Upper lobe of right lung (tissue), 1 donor: ENCODE measurements at regions not wholly inside any gene's neighbourhood (a gene's known extent, or its start where the extent isn't known, plus 50 kb on each side); places are given as distances from the start of the nearest gene placed in this dataset.

ENCODE experiments used
- ATAC-seq: fragments of 200-7000 bp; cut with Tn5 transposase; one replicate; pipeline ENCODE4 v1.9.1; 2020; ENCODE audit warnings: mild to moderate bottlenecking, moderate library complexity
- DNase-seq: peaks from one replicate; pipeline ENCODE4 v3.0.0-alpha.2; 2020
- H3K27ac ChIP-seq: fragments of 200-600 bp; one replicate; pipeline ENCODE4 v1.8.0; 2022
- H3K27me3 ChIP-seq: fragments of 200-600 bp; one replicate; pipeline ENCODE4 v1.8.0; 2022; ENCODE audit warnings: mild to moderate bottlenecking
- H3K36me3 ChIP-seq: fragments of 200-600 bp; one replicate; pipeline ENCODE4 v1.8.0; 2022
- H3K4me1 ChIP-seq: fragments of 200-600 bp; one replicate; pipeline ENCODE4 v1.8.0; 2022
- H3K4me3 ChIP-seq: fragments of 200-600 bp; one replicate; pipeline ENCODE4 v1.8.0; 2022; ENCODE audit warnings: mild to moderate bottlenecking
- H3K9me3 ChIP-seq: fragments of 200-600 bp; one replicate; pipeline ENCODE4 v1.8.0; 2022
- intact Hi-C: fragments of 100-400 bp; cut with DNase I; formaldehyde crosslinking; loops from one replicate; pipeline ENCODE4 v1.11.0; 2022
- TF ChIP-seq, protein P1 (sequence below): fragments of 200-600 bp; IDR thresholded peaks from one replicate; pipeline ENCODE4 v1.8.0; 2022; ENCODE audit warnings: antibody characterized with exemption
- donor health status: DM: no; HTN: yes; CAD: no; lungs with severe emphysema.

GRCh38 chr6:168132531-168133167 is 53.6 kb upstream of the FRMD1 start:
- TF ChIP-seq, protein P1, sequence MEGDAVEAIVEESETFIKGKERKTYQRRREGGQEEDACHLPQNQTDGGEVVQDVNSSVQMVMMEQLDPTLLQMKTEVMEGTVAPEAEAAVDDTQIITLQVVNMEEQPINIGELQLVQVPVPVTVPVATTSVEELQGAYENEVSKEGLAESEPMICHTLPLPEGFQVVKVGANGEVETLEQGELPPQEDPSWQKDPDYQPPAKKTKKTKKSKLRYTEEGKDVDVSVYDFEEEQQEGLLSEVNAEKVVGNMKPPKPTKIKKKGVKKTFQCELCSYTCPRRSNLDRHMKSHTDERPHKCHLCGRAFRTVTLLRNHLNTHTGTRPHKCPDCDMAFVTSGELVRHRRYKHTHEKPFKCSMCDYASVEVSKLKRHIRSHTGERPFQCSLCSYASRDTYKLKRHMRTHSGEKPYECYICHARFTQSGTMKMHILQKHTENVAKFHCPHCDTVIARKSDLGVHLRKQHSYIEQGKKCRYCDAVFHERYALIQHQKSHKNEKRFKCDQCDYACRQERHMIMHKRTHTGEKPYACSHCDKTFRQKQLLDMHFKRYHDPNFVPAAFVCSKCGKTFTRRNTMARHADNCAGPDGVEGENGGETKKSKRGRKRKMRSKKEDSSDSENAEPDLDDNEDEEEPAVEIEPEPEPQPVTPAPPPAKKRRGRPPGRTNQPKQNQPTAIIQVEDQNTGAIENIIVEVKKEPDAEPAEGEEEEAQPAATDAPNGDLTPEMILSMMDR, result peak; percentile 50
- DNase-seq (no peak), ATAC-seq (peak; percentile 54)
- Histone ChIP-seq H3K27me3 (no peaks in the 10 kb centered on the region), H3K4me1 (no peaks in the 10 kb centered on the region), H3K36me3 (no peaks in the 10 kb centered on the region), H3K9me3 (no peaks in the 10 kb centered on the region), H3K27ac (no peak overlapping the region), H3K4me3 (peak overlapping the region; percentile 19)
- intact Hi-C loops, result no loop called here

DNA sequence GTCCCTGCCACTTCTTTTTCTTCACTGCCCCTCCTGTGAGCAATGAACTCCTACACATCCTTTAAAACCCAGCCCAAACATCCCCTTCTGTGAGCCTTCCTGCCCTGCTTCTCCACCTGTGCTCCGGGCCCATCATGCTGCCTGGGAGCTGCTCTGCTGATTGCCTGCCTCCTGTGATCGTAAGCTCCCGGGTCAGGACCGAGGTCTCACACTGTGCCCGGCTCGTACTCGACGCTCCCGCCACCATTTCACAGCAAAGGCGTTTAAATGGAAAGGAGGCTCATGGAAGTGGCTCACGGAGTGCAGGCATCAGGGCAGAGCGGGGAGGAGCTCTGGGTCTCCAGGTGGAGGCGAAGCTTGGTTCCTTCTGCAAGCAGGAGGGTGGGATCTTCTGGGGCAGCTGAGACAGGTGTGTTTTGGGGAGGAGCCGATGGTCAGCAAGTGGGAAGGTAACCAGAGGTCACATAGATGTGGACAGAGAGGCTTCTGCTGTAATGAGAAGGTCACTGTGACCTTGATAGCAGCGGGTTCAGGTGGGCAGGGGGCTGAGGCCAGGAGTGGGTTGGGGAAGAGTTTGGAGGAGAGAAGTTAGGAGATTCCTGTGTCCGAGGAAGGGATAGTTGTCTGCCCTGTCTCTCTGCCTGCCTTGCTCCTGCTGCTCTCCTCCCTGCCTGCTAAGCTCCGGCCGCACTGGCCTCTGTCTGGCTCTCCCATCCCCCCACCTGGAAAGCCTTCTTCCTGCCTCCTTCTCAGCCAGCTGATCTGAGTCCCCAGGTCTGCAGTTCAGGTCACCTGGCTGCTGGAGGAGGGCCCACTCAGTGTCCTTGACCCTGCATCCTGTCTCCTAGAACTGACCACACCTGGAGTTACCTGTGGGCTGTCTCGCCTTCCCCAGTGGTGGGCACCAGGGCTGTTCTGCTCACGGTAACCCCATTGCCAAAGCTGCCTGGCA is 52.7 kb upstream of the FRMD1 start:
- DNase-seq (no peak), ATAC-seq (no peak)
- H3K4me3 ChIP-seq, result no peak overlapping the region
- no peaks in the 10 kb centered on the region for H3K27me3 ChIP-seq
- no peak overlapping the region for H3K27ac ChIP-seq
- no peaks in the 10 kb centered on the region for H3K36me3 ChIP-seq
- intact Hi-C loops, result no loop called here
- no peaks in the 10 kb centered on the region for H3K4me1 ChIP-seq
- H3K9me3 ChIP-seq, result no peaks in the 10 kb centered on the region
- TF ChIP-seq, protein P1, result no peak

GRCh38 chr6:168130697-168131371 is 51.8 kb upstream of the FRMD1 start:
- H3K4me3 ChIP-seq, result no peak overlapping the region
- H3K9me3 ChIP-seq, result no peaks in the 10 kb centered on the region
- H3K36me3 ChIP-seq, result no peaks in the 10 kb centered on the region
- TF ChIP-seq, protein P1, result no peak
- H3K27me3 ChIP-seq, result no peaks in the 10 kb centered on the region
- DNase-seq (no peak), ATAC-seq (no peak)
- no peaks in the 10 kb centered on the region for H3K4me1 ChIP-seq
- intact Hi-C loops, result no loop called here
- H3K27ac ChIP-seq, result no peak overlapping the region

- Histone ChIP-seq H3K36me3 (no peaks in the 10 kb centered on the region), H3K27me3 (no peaks in the 10 kb centered on the region), H3K4me1 (no peaks in the 10 kb centered on the region), H3K4me3 (no peak overlapping the region), H3K9me3 (no peaks in the 10 kb centered on the region), H3K27ac (no peak overlapping the region)
- intact Hi-C loops, result no loop called here
- DNase-seq, result no peak
- TF ChIP-seq, protein P1, result no peak
- no peak for ATAC-seq
Measured at GRCh38 chr6:168130168-168130696, 51.2 kb upstream of the FRMD1 start.

DNA sequence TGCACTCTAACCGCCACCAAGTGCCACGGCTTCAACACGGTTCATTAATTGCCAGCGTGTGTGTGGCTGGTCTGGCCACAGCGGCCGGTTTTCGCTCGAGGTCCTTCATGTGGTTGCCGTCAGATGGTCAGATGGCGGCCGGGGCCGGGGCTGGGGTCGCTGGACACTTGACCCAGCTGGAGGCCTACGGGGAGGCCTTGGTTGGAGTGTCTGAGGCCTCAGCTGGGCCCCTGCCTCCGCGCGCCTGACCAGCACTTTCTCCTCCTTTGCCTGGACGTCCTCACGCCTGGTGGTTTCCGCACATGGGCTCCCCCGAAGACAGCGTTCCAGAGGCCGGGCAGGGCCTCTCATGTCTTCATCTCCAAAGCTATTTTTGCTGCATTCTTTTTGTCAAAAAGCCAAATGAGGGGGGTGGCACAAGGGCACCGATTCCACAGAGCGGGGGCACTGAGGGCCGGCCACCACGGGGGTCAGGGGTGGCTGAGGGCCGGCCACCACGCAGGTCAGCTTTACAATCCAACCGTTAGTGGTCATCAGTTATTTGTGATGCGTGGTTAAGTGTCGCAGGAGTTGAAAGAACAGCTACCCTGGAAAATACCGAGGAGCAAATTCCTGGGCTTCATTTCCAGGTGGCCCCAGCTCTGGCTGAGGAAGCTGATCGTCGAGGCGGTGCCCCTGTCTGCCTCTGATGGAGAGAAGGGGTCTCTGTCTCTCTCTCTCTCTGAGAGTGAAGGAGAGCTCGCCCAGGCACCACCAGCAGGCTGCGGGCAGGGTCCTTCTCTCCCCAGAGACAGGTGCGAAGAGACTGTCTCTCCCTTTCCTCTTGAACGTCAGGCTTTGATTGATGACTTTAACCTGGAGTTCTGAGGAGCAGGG is 50.5 kb upstream of the FRMD1 start:
- ATAC-seq (no peak), DNase-seq (no peak)
- H3K4me1 ChIP-seq, result no peaks in the 10 kb centered on the region
- H3K4me3 ChIP-seq, result no peak overlapping the region
- no peaks in the 10 kb centered on the region for H3K9me3 ChIP-seq
- H3K27me3 ChIP-seq, result no peaks in the 10 kb centered on the region
- H3K36me3 ChIP-seq, result no peaks in the 10 kb centered on the region
- H3K27ac ChIP-seq, result no peak overlapping the region
- intact Hi-C loops, result no loop called here
- TF ChIP-seq, protein P1, result no peak
